ENCODE measurements at regions not wholly inside any gene's neighbourhood (a gene's known extent, or its start where the extent isn't known, plus 50 kb on each side); places are given as distances from the start of the nearest gene placed in this dataset.
"Not testable (repeated sequence)": the region's sequence is repeated elsewhere in the genome, so short reads cannot be mapped to it uniquely, and the experiment has no call there.

DNA sequence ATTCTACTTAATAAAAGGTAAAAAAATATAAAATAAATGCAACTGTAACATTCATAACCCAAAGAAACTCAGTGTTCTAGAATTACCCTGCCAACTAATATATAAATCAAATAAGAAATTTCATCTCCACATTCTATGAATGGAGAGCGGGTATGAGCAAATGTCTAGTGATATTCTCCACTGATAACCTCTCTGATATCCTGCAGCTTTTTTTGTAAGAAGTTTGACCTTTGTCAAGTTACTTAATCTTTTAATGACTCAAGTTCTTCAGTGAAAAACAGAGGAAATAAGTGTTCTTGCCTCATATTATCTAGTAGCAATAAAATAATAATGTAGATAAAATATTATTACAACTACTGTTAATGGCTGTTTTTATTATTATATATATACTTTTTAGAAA is 1275.6 kb upstream of the CDH9 start:
- TF ChIP-seq, protein P1, sequence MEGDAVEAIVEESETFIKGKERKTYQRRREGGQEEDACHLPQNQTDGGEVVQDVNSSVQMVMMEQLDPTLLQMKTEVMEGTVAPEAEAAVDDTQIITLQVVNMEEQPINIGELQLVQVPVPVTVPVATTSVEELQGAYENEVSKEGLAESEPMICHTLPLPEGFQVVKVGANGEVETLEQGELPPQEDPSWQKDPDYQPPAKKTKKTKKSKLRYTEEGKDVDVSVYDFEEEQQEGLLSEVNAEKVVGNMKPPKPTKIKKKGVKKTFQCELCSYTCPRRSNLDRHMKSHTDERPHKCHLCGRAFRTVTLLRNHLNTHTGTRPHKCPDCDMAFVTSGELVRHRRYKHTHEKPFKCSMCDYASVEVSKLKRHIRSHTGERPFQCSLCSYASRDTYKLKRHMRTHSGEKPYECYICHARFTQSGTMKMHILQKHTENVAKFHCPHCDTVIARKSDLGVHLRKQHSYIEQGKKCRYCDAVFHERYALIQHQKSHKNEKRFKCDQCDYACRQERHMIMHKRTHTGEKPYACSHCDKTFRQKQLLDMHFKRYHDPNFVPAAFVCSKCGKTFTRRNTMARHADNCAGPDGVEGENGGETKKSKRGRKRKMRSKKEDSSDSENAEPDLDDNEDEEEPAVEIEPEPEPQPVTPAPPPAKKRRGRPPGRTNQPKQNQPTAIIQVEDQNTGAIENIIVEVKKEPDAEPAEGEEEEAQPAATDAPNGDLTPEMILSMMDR (IDR thresholded peaks at IDR 0.05; ENCODE audit: low read length, missing control alignments): no peak
- H3K4me3 ChIP-seq (replicated peaks; ENCODE audit: low read depth, low read length): no peak overlapping the region
- no peak for DNase-seq (ENCODE audit: low read depth)

DNA sequence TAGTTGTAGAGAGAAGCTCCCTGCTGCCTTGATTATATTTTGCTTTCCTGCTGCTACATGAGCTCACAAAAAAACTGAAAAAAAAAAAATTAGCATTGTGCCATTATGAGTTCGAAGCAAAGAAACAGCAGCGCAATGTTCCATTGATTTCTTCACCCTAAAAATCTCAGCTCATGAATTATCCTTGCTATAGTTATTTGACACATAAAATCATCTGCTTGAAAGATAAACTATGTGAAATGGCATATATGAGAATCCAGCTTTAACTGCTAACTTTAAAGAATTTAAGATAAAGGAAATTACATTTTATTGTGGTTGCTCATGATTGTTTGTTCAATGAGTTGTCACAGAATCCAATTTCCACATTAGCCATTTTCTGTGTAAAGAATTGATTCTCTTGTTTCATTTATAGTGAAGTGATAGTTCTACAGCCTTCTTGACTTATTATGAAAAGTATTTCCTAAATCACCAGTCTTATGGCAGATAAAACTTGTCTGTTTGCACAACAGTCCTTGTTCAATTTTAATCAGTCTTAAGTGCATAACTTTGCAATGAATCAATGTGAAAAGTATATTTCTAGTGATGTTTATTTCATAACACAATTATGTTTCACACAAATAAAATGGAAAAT is 1275.0 kb upstream of the CDH9 start:
- TF ChIP-seq, protein P1 (IDR thresholded peaks at IDR 0.05; ENCODE audit: low read length, missing control alignments): no peak
- peak; percentile 42 for DNase-seq (ENCODE audit: low read depth)
- H3K4me3 ChIP-seq (replicated peaks; ENCODE audit: low read depth, low read length): no peak overlapping the region

DNA sequence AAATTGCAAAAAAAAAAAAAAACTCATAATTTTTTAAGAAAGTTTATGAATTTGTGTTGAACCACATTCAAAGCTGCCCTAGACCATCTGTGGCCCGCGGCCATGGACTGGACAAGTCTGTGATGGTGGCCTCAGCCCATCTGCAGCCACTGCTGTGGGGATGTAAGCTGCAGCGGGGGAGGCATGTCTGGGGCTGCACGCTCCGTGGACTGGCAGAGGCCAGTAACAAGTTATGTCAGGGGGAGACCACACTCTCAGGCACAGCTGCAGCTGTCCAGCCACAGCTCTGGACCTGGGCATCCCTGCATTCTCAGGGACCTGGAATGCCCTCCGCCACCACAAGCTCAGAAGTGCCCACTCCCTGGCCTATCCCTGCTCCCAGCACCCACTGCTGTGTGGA is 1272.3 kb upstream of the CDH9 start:
- TF ChIP-seq, protein P1 (IDR thresholded peaks at IDR 0.05; ENCODE audit: low read length, missing control alignments): no peak
- DNase-seq (ENCODE audit: low read depth): no peak
- no peak overlapping the region for H3K4me3 ChIP-seq (replicated peaks; ENCODE audit: low read depth, low read length)

DNA sequence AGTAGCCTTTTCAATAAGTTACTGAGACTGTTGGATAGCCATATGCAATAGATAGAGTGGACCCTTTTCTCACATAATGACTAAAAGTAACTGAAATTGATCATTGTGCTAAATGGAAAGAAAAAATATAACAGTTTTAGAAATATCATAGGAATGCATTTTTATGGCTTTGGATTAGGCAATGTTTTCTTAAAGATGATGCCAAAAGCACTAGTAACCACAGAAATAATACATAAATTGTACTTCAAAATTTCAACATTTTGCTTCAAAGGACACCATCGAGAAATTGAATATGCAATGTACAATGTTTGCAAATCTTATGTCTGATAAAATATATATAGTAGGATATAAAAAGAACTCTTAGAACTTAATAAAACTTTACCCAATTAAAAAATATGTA is 1267.5 kb upstream of the CDH9 start:
- no peak overlapping the region for H3K4me3 ChIP-seq (replicated peaks; ENCODE audit: low read depth, low read length)
- TF ChIP-seq, protein P1 (IDR thresholded peaks at IDR 0.05; ENCODE audit: low read length, missing control alignments): no peak
- DNase-seq (ENCODE audit: low read depth): peak; percentile 9

DNA sequence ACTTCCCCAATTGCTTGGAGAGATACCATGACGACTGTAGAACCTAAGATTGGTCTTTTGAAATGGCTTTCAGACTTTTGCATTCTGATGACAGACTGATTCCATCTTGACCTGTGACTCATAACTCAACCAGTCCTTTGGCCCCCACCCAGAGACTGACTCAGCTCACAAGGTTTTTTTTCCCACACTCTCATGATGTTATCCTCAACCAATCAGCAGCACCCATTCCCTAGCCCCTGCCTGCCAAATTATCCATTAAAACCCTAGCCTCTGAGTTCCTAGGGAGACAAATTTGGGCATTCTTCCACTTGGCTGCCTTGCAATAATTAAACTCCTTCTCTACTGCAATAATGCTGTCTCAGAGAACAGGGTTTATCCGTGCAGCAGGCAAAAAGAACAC is 1263.3 kb upstream of the CDH9 start:
- DNase-seq (ENCODE audit: low read depth): peak; percentile 88
- TF ChIP-seq, protein P1 (IDR thresholded peaks at IDR 0.05; ENCODE audit: low read length, missing control alignments): no peak

DNA sequence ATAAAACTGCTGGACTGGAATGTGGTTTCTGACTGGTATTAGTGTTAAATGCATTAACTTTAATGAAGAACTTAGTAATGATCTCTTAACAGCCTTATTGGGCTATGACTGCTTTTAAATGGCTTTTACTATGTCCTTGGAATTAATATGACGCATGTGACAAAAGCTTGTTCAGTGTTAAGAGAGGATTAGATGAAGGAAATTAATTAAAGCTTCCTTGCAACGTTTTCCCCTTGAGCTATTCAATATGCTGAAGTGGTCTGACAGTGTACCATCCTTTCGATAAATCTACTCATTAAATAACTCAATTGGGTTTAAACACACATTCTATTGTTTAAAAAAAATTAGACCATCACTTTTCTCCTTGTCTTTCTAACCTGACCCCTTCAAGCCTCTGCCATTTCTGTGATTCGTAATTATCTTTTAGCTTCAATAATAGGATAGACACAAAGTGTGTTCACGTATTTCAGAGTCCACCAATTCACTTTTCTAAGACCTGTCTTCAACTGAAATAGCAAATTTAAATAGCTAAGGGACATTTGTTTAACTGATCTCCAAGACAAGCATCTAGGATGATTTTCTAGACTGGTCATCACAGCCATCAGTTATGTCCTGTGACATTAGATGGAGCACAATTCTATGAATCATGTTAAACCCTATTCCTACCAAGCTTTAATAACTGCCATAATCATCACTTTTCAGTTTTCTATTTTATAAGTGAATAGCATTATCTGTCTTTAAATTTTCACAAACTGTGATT is 1258.0 kb upstream of the CDH9 start:
- H3K4me3 ChIP-seq (replicated peaks; ENCODE audit: low read depth, low read length): no peak overlapping the region
- TF ChIP-seq, protein P1 (IDR thresholded peaks at IDR 0.05; ENCODE audit: low read length, missing control alignments): no peak
- DNase-seq (ENCODE audit: low read depth): no peak

More for the DNA sequence above, 1263.3 kb upstream of the CDH9 start:
- no peak overlapping the region for H3K4me3 ChIP-seq (replicated peaks; ENCODE audit: low read depth, low read length)

DNA sequence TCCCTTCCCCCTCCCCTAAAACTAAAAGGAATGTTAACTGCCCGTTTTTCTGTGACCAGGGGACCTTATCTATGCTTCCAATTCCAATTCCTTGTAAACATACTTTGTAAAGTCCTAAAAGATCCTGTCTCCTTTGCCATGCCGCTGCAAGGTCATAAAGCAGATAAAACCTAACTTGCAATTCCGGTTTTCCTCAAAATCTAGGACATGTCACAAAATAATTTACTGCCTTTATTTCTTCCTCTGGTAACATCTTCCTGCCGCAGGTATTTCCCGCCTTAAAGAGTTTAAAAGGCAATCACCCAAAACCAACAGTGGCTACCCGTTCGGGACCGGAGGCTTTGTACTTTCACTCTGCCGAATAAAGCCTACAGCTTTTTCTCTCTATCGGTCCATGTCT is 1248.6 kb upstream of the CDH9 start:
- H3K4me3 ChIP-seq (replicated peaks; ENCODE audit: low read depth, low read length); DNase-seq (ENCODE audit: low read depth): not testable (repeated sequence)

All from fibroblast of pulmonary artery (primary cell).